Tibial nerve (tissue), 4 donors: ENCODE measurements at regions not wholly inside any gene's neighbourhood (a gene's known extent, or its start where the extent isn't known, plus 50 kb on each side); places are given as distances from the start of the nearest gene placed in this dataset.

Experiments used
- EP300 ChIP-seq, 2 donors: sonication (generic); formaldehyde crosslinking; IDR thresholded peaks; one replicate each; pipeline ENCODE4 v1.6.1; 2017; ENCODE audit warnings: antibody characterized with exemption in 2 of 2, mild to moderate bottlenecking in 1 of 2
- POLR2A ChIP-seq, 2 donors: fragments of 450-650 bp; IDR thresholded peaks; one replicate each; pipeline ENCODE4 v1.6.1; 2017; ENCODE audit warnings: antibody characterized with exemption in 2 of 2, mild to moderate bottlenecking in 2 of 2, moderate library complexity in 2 of 2
- TF ChIP-seq, protein P1 (sequence below), 5 experiments: fragments of 200-600 bp in 3 of 5; fragments of 450-650 bp in 2 of 5; sonication (generic) in 3 of 5; IDR thresholded peaks; one replicate each; pipeline ENCODE4 v1.5.1; 2016 to 2019; ENCODE audit warnings: antibody characterized with exemption in 5 of 5, mild to moderate bottlenecking in 3 of 5, moderate library complexity in 2 of 5

DNA sequence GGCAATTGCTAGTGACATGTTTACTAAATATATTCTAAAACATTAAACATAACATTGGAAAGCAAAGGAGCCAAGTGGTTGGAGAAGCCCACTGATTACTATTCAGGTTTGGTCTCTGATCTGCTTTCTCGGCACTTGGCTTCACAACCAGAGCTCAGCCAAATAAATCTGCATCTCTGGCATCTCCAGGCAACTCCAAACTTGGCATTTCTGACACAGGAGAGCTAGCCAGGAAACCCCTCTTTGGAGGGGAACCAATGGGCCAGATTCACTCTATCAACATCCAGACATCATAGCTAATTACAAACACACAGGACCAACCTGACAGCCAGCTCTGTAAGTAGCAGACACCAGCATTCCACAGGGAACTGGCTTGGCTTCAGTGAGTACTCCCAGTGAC lies 150.3 kb upstream of the ETAA1 start:
- TF ChIP-seq EP300 (IDR thresholded peaks at IDR 0.05), result no peak
- TF ChIP-seq, protein P1, sequence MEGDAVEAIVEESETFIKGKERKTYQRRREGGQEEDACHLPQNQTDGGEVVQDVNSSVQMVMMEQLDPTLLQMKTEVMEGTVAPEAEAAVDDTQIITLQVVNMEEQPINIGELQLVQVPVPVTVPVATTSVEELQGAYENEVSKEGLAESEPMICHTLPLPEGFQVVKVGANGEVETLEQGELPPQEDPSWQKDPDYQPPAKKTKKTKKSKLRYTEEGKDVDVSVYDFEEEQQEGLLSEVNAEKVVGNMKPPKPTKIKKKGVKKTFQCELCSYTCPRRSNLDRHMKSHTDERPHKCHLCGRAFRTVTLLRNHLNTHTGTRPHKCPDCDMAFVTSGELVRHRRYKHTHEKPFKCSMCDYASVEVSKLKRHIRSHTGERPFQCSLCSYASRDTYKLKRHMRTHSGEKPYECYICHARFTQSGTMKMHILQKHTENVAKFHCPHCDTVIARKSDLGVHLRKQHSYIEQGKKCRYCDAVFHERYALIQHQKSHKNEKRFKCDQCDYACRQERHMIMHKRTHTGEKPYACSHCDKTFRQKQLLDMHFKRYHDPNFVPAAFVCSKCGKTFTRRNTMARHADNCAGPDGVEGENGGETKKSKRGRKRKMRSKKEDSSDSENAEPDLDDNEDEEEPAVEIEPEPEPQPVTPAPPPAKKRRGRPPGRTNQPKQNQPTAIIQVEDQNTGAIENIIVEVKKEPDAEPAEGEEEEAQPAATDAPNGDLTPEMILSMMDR (IDR thresholded peaks at IDR 0.05), result no peak
- TF ChIP-seq POLR2A (IDR thresholded peaks at IDR 0.05), result no peak
